PC-9 (cell line): ENCODE measurements at regions not wholly inside any gene's neighbourhood (a gene's known extent, or its start where the extent isn't known, plus 50 kb on each side); places are given as distances from the start of the nearest gene placed in this dataset.

Source experiments
- BruUV-seq: library from RNA; stranded (reverse); fragments of 400-500 nt; replicated peaks from 2 replicates; lab custom pipeline; 2021; lab: Mats Ljungman, UMichigan
- CTCF ChIA-PET: fragments of 300-600 bp; sonication (Branson Sonifier 250); formaldehyde crosslinking; loops from one replicate; lab custom pipeline; 2022; ENCODE audit warnings: antibody characterized with exemption; lab: Charles Lee
- POLR2A ChIA-PET: fragments of 300-600 bp; sonication (Branson Sonifier 250); formaldehyde crosslinking; loops from one replicate; lab custom pipeline; 2022; ENCODE audit warnings: antibody characterized with exemption; ENCODE audit not compliant: unreplicated experiment; lab: Charles Lee
- DNase-seq, 2 experiments: peaks; one replicate each; pipeline versions ENCODE4 v3.0.0 to v3.0.0-alpha.2; 2015 to 2022; ENCODE audit warnings: mixed read lengths in 1 of 2
- H2AFZ ChIP-seq: fragments of 200-600 bp; sonication (generic); 2 replicates; pipeline ENCODE4 v1.8.1; 2017; ENCODE audit warnings: antibody characterized with exemption
- H3F3A ChIP-seq: fragments of 200-600 bp; sonication (generic); 2 replicates; pipeline ENCODE4 v1.8.1; 2017; ENCODE audit warnings: antibody characterized with exemption, mild to moderate bottlenecking, low read depth; ENCODE audit not compliant: insufficient read depth
- H3K27ac ChIP-seq: fragments of 200-600 bp; sonication (generic); 2 replicates; pipeline ENCODE4 v1.6.1; 2016; ENCODE audit warnings: mixed run types
- H3K27me3 ChIP-seq: fragments of 200-600 bp; sonication (generic); 2 replicates; pipeline ENCODE4 v1.6.1; 2016; ENCODE audit warnings: low read depth, mixed run types; ENCODE audit not compliant: insufficient read depth
- H3K36me3 ChIP-seq: fragments of 200-600 bp; sonication (generic); 2 replicates; pipeline ENCODE4 v1.6.1; 2016; ENCODE audit warnings: low read depth, mixed run types
- H3K4me1 ChIP-seq: fragments of 200-600 bp; sonication (generic); replicated peaks from 2 replicates; pipeline ENCODE4 v1.6.1; 2016; ENCODE audit warnings: mixed run types; ENCODE audit not compliant: insufficient read depth
- H3K4me2 ChIP-seq: fragments of 200-600 bp; sonication (generic); 2 replicates; pipeline ENCODE4 v1.6.1; 2017; ENCODE audit warnings: mixed run types
- H3K4me3 ChIP-seq: fragments of 200-600 bp; sonication (generic); 2 replicates; pipeline ENCODE4 v1.6.1; 2016; ENCODE audit warnings: mixed run types
- H3K79me2 ChIP-seq: fragments of 200-600 bp; sonication (generic); 2 replicates; pipeline ENCODE4 v1.6.1; 2017; ENCODE audit warnings: low read depth, mixed run types
- H3K9me2 ChIP-seq: fragments of 200-600 bp; sonication (generic); 2 replicates; pipeline ENCODE4 v1.8.1; 2017; ENCODE audit warnings: mild to moderate bottlenecking; ENCODE audit not compliant: insufficient read depth
- H3K9me3 ChIP-seq: fragments of 200-600 bp; sonication (generic); 2 replicates; pipeline ENCODE4 v1.8.1; 2016; ENCODE audit warnings: low read depth; ENCODE audit not compliant: insufficient read depth
- H4K20me1 ChIP-seq: fragments of 200-600 bp; sonication (generic); 2 replicates; pipeline ENCODE4 v1.8.1; 2017; ENCODE audit not compliant: insufficient read depth
- EZH2 ChIP-seq: fragments of 200-600 bp; sonication (generic); IDR thresholded peaks from 2 replicates; pipeline ENCODE4 v1.8.0; 2017; ENCODE audit warnings: antibody characterized with exemption, low read depth
- intact Hi-C: fragments of 100-400 bp; cut with micrococcal nuclease; formaldehyde crosslinking; loops from one replicate; pipeline ENCODE4 v1.10.0; 2022; ENCODE audit not compliant: unreplicated experiment
- TF ChIP-seq, protein P1 (sequence below): fragments of 200-600 bp; sonication (generic); conservative IDR thresholded peaks from 2 replicates; pipeline ENCODE4 v1.6.1; 2017; ENCODE audit warnings: mixed run types, antibody characterized with exemption, mild to moderate bottlenecking, moderate library complexity

DNA sequence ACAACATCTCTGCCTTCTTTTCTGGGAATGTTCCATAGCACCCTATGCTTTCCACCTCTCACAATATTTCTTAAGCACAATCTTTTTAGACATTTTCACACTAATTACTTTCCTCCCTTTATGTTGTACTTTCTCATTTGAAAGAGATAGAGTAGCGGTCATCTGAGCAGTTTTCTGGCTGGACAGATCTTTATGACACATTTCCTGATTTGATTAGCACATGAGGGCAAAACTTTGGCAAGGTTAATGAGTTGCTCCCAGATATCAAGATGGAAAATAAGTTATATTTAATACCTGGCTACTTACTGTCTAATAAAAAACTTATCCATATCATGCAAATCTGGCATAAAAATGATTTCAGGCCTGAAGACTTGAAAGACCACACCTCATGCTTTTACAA lies 723.9 kb downstream of the SOCS6 start:
- ChIA-PET POLR2A (no interaction called here), CTCF (no interaction called here)
- Histone ChIP-seq H3K9me3 (no peaks in the 10 kb centered on the region), H3F3A (no peaks in the 10 kb centered on the region), H3K27ac (no peak overlapping the region), H2AFZ (no peak overlapping the region), H4K20me1 (no peaks in the 10 kb centered on the region), H3K9me2 (no peaks in the 10 kb centered on the region), H3K27me3 (no peaks in the 10 kb centered on the region), H3K4me3 (no peak overlapping the region), H3K4me2 (no peak overlapping the region), H3K4me1 (no peaks in the 10 kb centered on the region), H3K79me2 (no peaks in the 10 kb centered on the region), H3K36me3 (no peaks in the 10 kb centered on the region)
- no peak for DNase-seq
- intact Hi-C loops, result no loop called here
- TF ChIP-seq, protein P1, sequence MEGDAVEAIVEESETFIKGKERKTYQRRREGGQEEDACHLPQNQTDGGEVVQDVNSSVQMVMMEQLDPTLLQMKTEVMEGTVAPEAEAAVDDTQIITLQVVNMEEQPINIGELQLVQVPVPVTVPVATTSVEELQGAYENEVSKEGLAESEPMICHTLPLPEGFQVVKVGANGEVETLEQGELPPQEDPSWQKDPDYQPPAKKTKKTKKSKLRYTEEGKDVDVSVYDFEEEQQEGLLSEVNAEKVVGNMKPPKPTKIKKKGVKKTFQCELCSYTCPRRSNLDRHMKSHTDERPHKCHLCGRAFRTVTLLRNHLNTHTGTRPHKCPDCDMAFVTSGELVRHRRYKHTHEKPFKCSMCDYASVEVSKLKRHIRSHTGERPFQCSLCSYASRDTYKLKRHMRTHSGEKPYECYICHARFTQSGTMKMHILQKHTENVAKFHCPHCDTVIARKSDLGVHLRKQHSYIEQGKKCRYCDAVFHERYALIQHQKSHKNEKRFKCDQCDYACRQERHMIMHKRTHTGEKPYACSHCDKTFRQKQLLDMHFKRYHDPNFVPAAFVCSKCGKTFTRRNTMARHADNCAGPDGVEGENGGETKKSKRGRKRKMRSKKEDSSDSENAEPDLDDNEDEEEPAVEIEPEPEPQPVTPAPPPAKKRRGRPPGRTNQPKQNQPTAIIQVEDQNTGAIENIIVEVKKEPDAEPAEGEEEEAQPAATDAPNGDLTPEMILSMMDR, result no peak
- no peak for TF ChIP-seq EZH2
- no TSS peak for BruUV-seq

DNA sequence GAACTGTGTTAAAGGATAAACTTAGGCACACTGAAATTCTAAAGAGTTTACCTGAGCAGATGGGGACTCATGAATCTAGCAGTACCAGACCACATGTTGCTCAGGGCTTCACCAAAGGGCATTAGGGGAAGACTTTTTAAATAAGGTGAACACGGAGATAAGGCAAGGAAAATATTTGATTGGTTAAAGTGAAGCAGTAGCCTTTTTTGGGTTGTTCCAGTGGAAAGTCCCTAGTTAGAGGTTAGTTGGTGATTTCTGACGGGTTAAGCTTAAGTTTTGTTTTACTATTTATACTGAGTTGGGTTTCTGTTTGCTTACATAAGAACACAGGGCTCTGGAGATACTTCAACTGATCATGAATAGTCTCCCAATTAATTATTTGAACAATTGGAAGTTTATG lies 722.5 kb downstream of the SOCS6 start:
- Histone ChIP-seq H2AFZ (no peak overlapping the region; the same call in 1 of the 2 replicates), H4K20me1 (no peaks in the 10 kb centered on the region), H3K9me2 (no peaks in the 10 kb centered on the region), H3K4me3 (no peak overlapping the region), H3K9me3 (no peaks in the 10 kb centered on the region), H3K27me3 (no peaks in the 10 kb centered on the region), H3F3A (no peaks in the 10 kb centered on the region), H3K27ac (no peak overlapping the region), H3K36me3 (no peaks in the 10 kb centered on the region), H3K4me2 (no peak overlapping the region), H3K4me1 (no peaks in the 10 kb centered on the region), H3K79me2 (no peaks in the 10 kb centered on the region)
- CTCF ChIA-PET, result no interaction called here
- TF ChIP-seq EZH2, result no peak
- TF ChIP-seq, protein P1, result no peak
- no peak for DNase-seq
- POLR2A ChIA-PET, result no interaction called here
- intact Hi-C loops, result no loop called here
- no TSS peak for BruUV-seq

GRCh38 chr18:71008257-71008656 lies 719.4 kb downstream of the SOCS6 start:
- ChIA-PET POLR2A (no interaction called here), CTCF (no interaction called here)

More at GRCh38 chr18:71008257-71008656, 719.4 kb downstream of the SOCS6 start:
- H2AFZ ChIP-seq, result 0 out of 2 replicates have a peak overlapping the region, but pooled peaks have one; percentile 48
- no peaks in the 10 kb centered on the region for H3K27me3 ChIP-seq
- H3K27ac ChIP-seq, result no peak overlapping the region
- H3K79me2 ChIP-seq, result no peaks in the 10 kb centered on the region
- H4K20me1 ChIP-seq, result no peaks in the 10 kb centered on the region
- H3K4me1 ChIP-seq, result no peaks in the 10 kb centered on the region
- H3K4me3 ChIP-seq, result no peak overlapping the region
- intact Hi-C loops, result no loop called here
- no TSS peak for BruUV-seq
- no peaks in the 10 kb centered on the region for H3F3A ChIP-seq
- no peak overlapping the region for H3K4me2 ChIP-seq
- H3K9me2 ChIP-seq, result no peaks in the 10 kb centered on the region
- H3K9me3 ChIP-seq, result no peaks in the 10 kb centered on the region
- no peak for DNase-seq
- TF ChIP-seq EZH2, result no peak
- TF ChIP-seq, protein P1, result no peak
- no peaks in the 10 kb centered on the region for H3K36me3 ChIP-seq
